B cell (primary cell): ENCODE measurements at regions not wholly inside any gene's neighbourhood (a gene's known extent, or its start where the extent isn't known, plus 50 kb on each side); places are given as distances from the start of the nearest gene placed in this dataset.

ENCODE experiments used
- CTCF ChIP-seq: fragments of 200-600 bp; IDR thresholded peaks from one replicate; pipeline ENCODE4 v1.8.0; 2022; ENCODE audit warnings: antibody characterized with exemption, mild to moderate bottlenecking
- EZH2 ChIP-seq: IDR thresholded peaks from 2 replicates; pipeline ENCODE4 v1.6.1; 2012; ENCODE audit warnings: borderline replicate concordance, low read depth, mild to moderate bottlenecking, moderate library complexity, low read length; ENCODE audit not compliant: insufficient read depth, poor library complexity, severe bottlenecking

- TF ChIP-seq CTCF: no peak
- TF ChIP-seq EZH2: no peak
Measured at GRCh38 chr1:30263888-30264671, 459.3 kb downstream of the MATN1 start.
